GM19468 (cell line): ENCODE measurements at regions not wholly inside any gene's neighbourhood (a gene's known extent, or its start where the extent isn't known, plus 50 kb on each side); places are given as distances from the start of the nearest gene placed in this dataset.
"Not testable (repeated sequence)": the region's sequence is repeated elsewhere in the genome, so short reads cannot be mapped to it uniquely, and the experiment has no call there.

Experiments
- ATAC-seq: cut with Tn5 transposase; IDR thresholded peaks from one replicate; pipeline ENCODE4 v1.9.1; 2021; ENCODE audit warnings: mild to moderate bottlenecking, moderate library complexity, moderate number of reproducible peaks; ENCODE audit not compliant: unreplicated experiment; ENCODE audit errors: extremely low read depth

- ATAC-seq, result no peak
These were observed 490.3 kb upstream of the EPHA5 start for GRCh38 chr4:66160606-66161005.

GRCh38 chr4:66157594-66157993, 487.3 kb upstream of the EPHA5 start:
- ATAC-seq, result no peak

- no peak for ATAC-seq
These were observed 459.8 kb upstream of the EPHA5 start for GRCh38 chr4:66130042-66130441.

GRCh38 chr4:66123831-66124413, 453.6 kb upstream of the EPHA5 start:
- no peak for ATAC-seq

GRCh38 chr4:66123190-66123589, 452.9 kb upstream of the EPHA5 start:
- ATAC-seq, result no peak

- not testable (repeated sequence) for ATAC-seq
These were observed 444.9 kb upstream of the EPHA5 start for GRCh38 chr4:66115231-66115630.

GRCh38 chr4:66108898-66109297, 438.6 kb upstream of the EPHA5 start:
- no peak for ATAC-seq

GRCh38 chr4:66097218-66097617, 426.9 kb upstream of the EPHA5 start:
- no peak for ATAC-seq

- no peak for ATAC-seq
These were observed 424.8 kb upstream of the EPHA5 start for GRCh38 chr4:66095065-66095464.

- ATAC-seq, result no peak
These were observed 423.8 kb upstream of the EPHA5 start for GRCh38 chr4:66094070-66094469.

GRCh38 chr4:66091786-66092185, 421.5 kb upstream of the EPHA5 start:
- ATAC-seq, result no peak

- ATAC-seq, result no peak
These were observed 403.7 kb upstream of the EPHA5 start for GRCh38 chr4:66073961-66074360.

GRCh38 chr4:66071911-66072310, 401.6 kb upstream of the EPHA5 start:
- ATAC-seq, result no peak

GRCh38 chr4:66062921-66063320, 392.6 kb upstream of the EPHA5 start:
- no peak for ATAC-seq

GRCh38 chr4:66062044-66062443, 391.8 kb upstream of the EPHA5 start:
- ATAC-seq, result no peak

GRCh38 chr4:66059556-66059955, 389.3 kb upstream of the EPHA5 start:
- no peak for ATAC-seq

GRCh38 chr4:66059136-66059535, 388.8 kb upstream of the EPHA5 start:
- no peak for ATAC-seq

GRCh38 chr4:66055999-66056398, 385.7 kb upstream of the EPHA5 start:
- ATAC-seq, result no peak

GRCh38 chr4:66052426-66052825, 382.1 kb upstream of the EPHA5 start:
- no peak for ATAC-seq

- ATAC-seq, result no peak
These were observed 378.6 kb upstream of the EPHA5 start for GRCh38 chr4:66048861-66049260.

GRCh38 chr4:66045913-66046312, 375.6 kb upstream of the EPHA5 start:
- ATAC-seq, result no peak

- ATAC-seq, result no peak
These were observed 365.4 kb upstream of the EPHA5 start for GRCh38 chr4:66035701-66036100.

- ATAC-seq, result no peak
These were observed 364.4 kb upstream of the EPHA5 start for GRCh38 chr4:66034671-66035070.
